Liver (tissue), 8 donors: ENCODE measurements at regions not wholly inside any gene's neighbourhood (a gene's known extent, or its start where the extent isn't known, plus 50 kb on each side); places are given as distances from the start of the nearest gene placed in this dataset.

Experiments used
- DNase-seq: peaks from one replicate; pipeline ENCODE4 v3.0.0-alpha.2; 2017; ENCODE audit warnings: low spot score
- H3K27ac ChIP-seq, 2 donors: one replicate each; pipeline ENCODE4 v1.7.0; 2013; ENCODE audit warnings: inconsistent platforms in 2 of 2, low read length in 2 of 2, control low read depth in 1 of 2, low read depth in 1 of 2, mild to moderate bottlenecking in 1 of 2
- H3K27me3 ChIP-seq, 4 donors: one replicate each; pipeline versions ENCODE4 v1.6.1 to v1.7.0; 2013; ENCODE audit warnings: low read length in 3 of 4, inconsistent platforms in 1 of 4, mild to moderate bottlenecking in 1 of 4, moderate library complexity in 1 of 4; ENCODE audit not compliant: control insufficient read depth in 4 of 4, insufficient read depth in 4 of 4
- H3K36me3 ChIP-seq, 4 donors: one replicate each; pipeline versions ENCODE4 v1.6.1 to v1.7.0; 2013; ENCODE audit warnings: low read length in 3 of 4, mild to moderate bottlenecking in 3 of 4, low read depth in 1 of 4, moderate library complexity in 1 of 4; ENCODE audit not compliant: control insufficient read depth in 4 of 4, insufficient read depth in 3 of 4
- H3K4me1 ChIP-seq, 4 donors: one replicate each; pipeline versions ENCODE4 v1.6.1 to v1.7.0; 2013; ENCODE audit warnings: low read length in 3 of 4, mild to moderate bottlenecking in 3 of 4, moderate library complexity in 1 of 4; ENCODE audit not compliant: control insufficient read depth in 4 of 4, insufficient read depth in 4 of 4
- H3K4me3 ChIP-seq, 3 donors: one replicate each; pipeline versions ENCODE4 v1.6.1 to v1.7.0; 2013; ENCODE audit warnings: low read length in 3 of 3, control low read depth in 1 of 3, low read depth in 1 of 3, mild to moderate bottlenecking in 1 of 3
- H3K9ac ChIP-seq, 2 donors: one replicate each; pipeline ENCODE4 v1.7.0; 2013; ENCODE audit warnings: low read length in 2 of 2, mild to moderate bottlenecking in 2 of 2, moderate library complexity in 2 of 2, control low read depth in 1 of 2, low read depth in 1 of 2
- H3K9me3 ChIP-seq, 4 donors: one replicate each; pipeline versions ENCODE4 v1.6.1 to v1.7.0; 2013; ENCODE audit warnings: low read length in 3 of 4; ENCODE audit not compliant: control insufficient read depth in 4 of 4
- CTCF ChIP-seq: fragments of 150-350 bp; IDR thresholded peaks from 2 replicates; pipeline ENCODE4 v1.5.1; 2017; ENCODE audit warnings: improper control_type of control experiment, low read depth, low read length; ENCODE audit not compliant: missing input control
- EGR1 ChIP-seq, 2 donors: IDR thresholded peaks; 2 replicates each; pipeline ENCODE4 v1.6.1; 2016 to 2018; ENCODE audit warnings: antibody characterized with exemption in 2 of 2, low read depth in 2 of 2
- FOXA2 ChIP-seq: IDR thresholded peaks from 2 replicates; pipeline ENCODE4 v1.6.1; 2016; ENCODE audit warnings: antibody characterized with exemption
- GABPA ChIP-seq, 2 donors: IDR thresholded peaks in 1 of 2; conservative IDR thresholded peaks in 1 of 2; 2 replicates each; pipeline ENCODE4 v1.6.1; 2016; ENCODE audit warnings: antibody characterized with exemption in 2 of 2, mild to moderate bottlenecking in 1 of 2, moderate library complexity in 1 of 2
- HNF4G ChIP-seq: IDR thresholded peaks from 2 replicates; pipeline ENCODE4 v1.6.1; 2016; ENCODE audit warnings: antibody characterized with exemption
- RAD21 ChIP-seq, 2 donors: IDR thresholded peaks; 2 replicates each; pipeline ENCODE4 v1.6.1; 2016; ENCODE audit warnings: antibody characterized with exemption in 2 of 2, mild to moderate bottlenecking in 2 of 2
- REST ChIP-seq: IDR thresholded peaks from 2 replicates; pipeline ENCODE4 v1.6.1; 2016; ENCODE audit warnings: antibody characterized with exemption, mild to moderate bottlenecking
- SP1 ChIP-seq: IDR thresholded peaks from 2 replicates; pipeline ENCODE4 v1.6.1; 2018; ENCODE audit warnings: antibody characterized with exemption, mild to moderate bottlenecking
- TAF1 ChIP-seq: conservative IDR thresholded peaks from 2 replicates; pipeline ENCODE4 v1.6.1; 2016; ENCODE audit warnings: antibody characterized with exemption, mild to moderate bottlenecking
- ZBTB33 ChIP-seq: IDR thresholded peaks from 2 replicates; pipeline ENCODE4 v1.6.1; 2016; ENCODE audit warnings: antibody characterized with exemption
- WGBS: extraction: QIAGEN DNeasy Blood & Tissue Kit; methylation state at CpG from one replicate; pipeline ENCODE4 v1.1.7; 2013; 5-methylcytosine and 5-hydroxymethylcytosine counted together
- donor health status: healthy.
- donor health status: healthy.
- donor health status: healthy.
- donor health status: healthy.
- donor health status: healthy.

GRCh38 chr3:127405010-127405598, 117.3 kb upstream of the PRR20G start:
- 73% methylated on average over 8 of the region's 8 CpGs for WGBS
- no peak overlapping the region for H3K27ac ChIP-seq
- no peak for DNase-seq

More at GRCh38 chr3:127405010-127405598, 117.3 kb upstream of the PRR20G start:
- Histone ChIP-seq H3K9ac (no peak overlapping the region), H3K27me3 (no peaks in the 10 kb centered on the region), H3K36me3 (no peaks in the 10 kb centered on the region), H3K9me3 (no peaks in the 10 kb centered on the region), H3K4me1 (no peaks in the 10 kb centered on the region), H3K4me3 (no peak overlapping the region)
- TF ChIP-seq FOXA2 (no peak), SP1 (no peak), ZBTB33 (no peak), TAF1 (no peak), GABPA (IDR thresholded peaks at IDR 0.05 in 1 of 2, conservative IDR thresholded peaks at IDR 0.05 in 1 of 2) (no peak), CTCF (no peak), HNF4G (no peak), EGR1 (IDR thresholded peaks at IDR 0.05; ENCODE audit: low read depth in 2 of 2) (no peak), RAD21 (IDR thresholded peaks at IDR 0.05) (no peak), REST (no peak)
